CD14-positive monocyte (primary cell): ENCODE measurements at regions not wholly inside any gene's neighbourhood (a gene's known extent, or its start where the extent isn't known, plus 50 kb on each side); places are given as distances from the start of the nearest gene placed in this dataset.

Experiments used
- DNase-seq, 3 donors: peaks; one replicate each; pipeline ENCODE4 v3.0.0-alpha.2; 2011 to 2022
- H2AFZ ChIP-seq: 2 replicates; pipeline ENCODE4 v1.6.0; 2012; ENCODE audit warnings: mild to moderate bottlenecking, low read depth, low read length, inconsistent platforms; ENCODE audit not compliant: insufficient read depth, poor library complexity, severe bottlenecking
- H3K27ac ChIP-seq, 2 donors: 1 replicate in 1 of 2; 2 replicates in 1 of 2; pipeline ENCODE4 v1.5.1; 2012 to 2013; ENCODE audit warnings: low read length in 2 of 2, control low read depth in 1 of 2, inconsistent platforms in 1 of 2, low read depth in 1 of 2, mild to moderate bottlenecking in 1 of 2
- H3K27me3 ChIP-seq, 2 donors: one replicate each; pipeline versions ENCODE4 v1.6.0 to v1.6.1; 2011 to 2013; ENCODE audit warnings: low read length in 2 of 2; ENCODE audit not compliant: control insufficient read depth in 2 of 2, insufficient read depth in 2 of 2
- H3K36me3 ChIP-seq, 2 donors: replicated peaks in 1 of 2; 1 replicate in 1 of 2; 2 replicates in 1 of 2; pipeline versions ENCODE4 v1.5.1 to v1.6.1; 2012 to 2013; ENCODE audit warnings: low read length in 2 of 2, control low read depth in 1 of 2, inconsistent platforms in 1 of 2, mild to moderate bottlenecking in 1 of 2; ENCODE audit not compliant: insufficient read depth in 2 of 2, control insufficient read depth in 1 of 2
- H3K4me1 ChIP-seq, 2 donors: 1 replicate in 1 of 2; 2 replicates in 1 of 2; pipeline versions ENCODE4 v1.5.1 to v1.6.1; 2012 to 2013; ENCODE audit warnings: low read length in 2 of 2, control low read depth in 1 of 2, inconsistent platforms in 1 of 2, mild to moderate bottlenecking in 1 of 2, moderate library complexity in 1 of 2; ENCODE audit not compliant: insufficient read depth in 2 of 2, control insufficient read depth in 1 of 2
- H3K4me2 ChIP-seq: replicated peaks from 2 replicates; pipeline ENCODE3; 2012; ENCODE audit warnings: low read length, moderate library complexity, mild to moderate bottlenecking; ENCODE audit not compliant: poor library complexity, severe bottlenecking; ENCODE audit errors: extremely low read depth
- H3K4me3 ChIP-seq, 3 experiments: fragments of 200-600 bp in 1 of 3; sonication (generic) in 1 of 3; replicated peaks in 1 of 3; 1 replicate in 2 of 3; 2 replicates in 1 of 3; pipeline ENCODE4 v1.5.1; 2011 to 2013; ENCODE audit warnings: low read length in 3 of 3, mild to moderate bottlenecking in 3 of 3, control low read depth in 2 of 3, low read depth in 2 of 3, inconsistent platforms in 1 of 3, moderate library complexity in 1 of 3
- H3K79me2 ChIP-seq: 2 replicates; pipeline ENCODE4 v1.6.0; 2012; ENCODE audit warnings: mild to moderate bottlenecking, control low read depth, inconsistent platforms, low read length, moderate library complexity; ENCODE audit not compliant: insufficient read depth
- H3K9ac ChIP-seq: 2 replicates; pipeline ENCODE4 v1.6.0; 2017; ENCODE audit warnings: low read length, mild to moderate bottlenecking; ENCODE audit not compliant: insufficient read depth, poor library complexity, severe bottlenecking
- H3K9me3 ChIP-seq, 2 donors: replicated peaks in 1 of 2; 1 replicate in 1 of 2; 2 replicates in 1 of 2; pipeline versions ENCODE4 v1.5.1 to v1.6.1; 2012 to 2013; ENCODE audit warnings: low read length in 2 of 2, control low read depth in 1 of 2; ENCODE audit not compliant: control insufficient read depth in 1 of 2, insufficient read depth in 1 of 2
- H4K20me1 ChIP-seq: 2 replicates; pipeline ENCODE4 v1.6.0; 2012; ENCODE audit warnings: mild to moderate bottlenecking, low read length, control low read depth, moderate library complexity; ENCODE audit not compliant: insufficient read depth
- H3K27ac Mint-ChIP-seq, 7 donors: one replicate each; pipeline ENCODE4 v1.8.0; 2020; ENCODE audit warnings: mild to moderate bottlenecking in 7 of 7, mixed read lengths in 7 of 7, moderate library complexity in 6 of 7, inconsistent platforms in 2 of 7
- H3K27me3 Mint-ChIP-seq, 3 donors: one replicate each; pipeline ENCODE4 v1.8.0; 2021 to 2022; ENCODE audit warnings: low read depth in 3 of 3, mild to moderate bottlenecking in 3 of 3, mixed read lengths in 3 of 3, moderate library complexity in 3 of 3, inconsistent platforms in 1 of 3
- H3K36me3 Mint-ChIP-seq, 2 donors: one replicate each; pipeline ENCODE4 v1.8.0; 2020; ENCODE audit warnings: mixed read lengths in 2 of 2, inconsistent platforms in 1 of 2, mild to moderate bottlenecking in 1 of 2
- H3K4me1 Mint-ChIP-seq: one replicate; pipeline ENCODE4 v1.8.0; 2020; ENCODE audit warnings: mild to moderate bottlenecking, mixed read lengths
- H3K4me3 Mint-ChIP-seq, 2 donors: one replicate each; pipeline ENCODE4 v1.8.0; 2020; ENCODE audit warnings: mild to moderate bottlenecking in 2 of 2, mixed read lengths in 2 of 2, moderate library complexity in 1 of 2
- H3K9me3 Mint-ChIP-seq, 7 donors: one replicate each; pipeline ENCODE4 v1.8.0; 2020 to 2022; ENCODE audit warnings: mixed read lengths in 7 of 7, mild to moderate bottlenecking in 6 of 7, moderate library complexity in 6 of 7, inconsistent platforms in 2 of 7
- CTCF ChIP-seq: fragments of 200-600 bp; IDR thresholded peaks from one replicate; pipeline ENCODE4 v1.8.0; 2022; ENCODE audit warnings: antibody characterized with exemption, mild to moderate bottlenecking
- WGBS: methylation state at CpG from one replicate; pipeline ENCODE4 v1.1.5; 2013; ENCODE audit warnings: missing lambda C conversion rate; ENCODE audit not compliant: insufficient coverage; 5-methylcytosine and 5-hydroxymethylcytosine counted together
- intact Hi-C, 2 donors: fragments of 100-400 bp; cut with micrococcal nuclease; formaldehyde crosslinking; loops; one replicate each; pipeline versions ENCODE4 v1.15.0 to v1.15.1; 2023

GRCh38 chr6:66245231-66245630, 538.2 kb upstream of the EYS start:
- Histone ChIP-seq H2AFZ (no peak overlapping the region), H3K27ac (no peak overlapping the region), H3K4me3 (no peak overlapping the region), H3K27me3 (no peaks in the 10 kb centered on the region), H3K36me3 (no peaks in the 10 kb centered on the region), H4K20me1 (no peaks in the 10 kb centered on the region), H3K4me1 (no peaks in the 10 kb centered on the region), H3K79me2 (no peaks in the 10 kb centered on the region), H3K4me2 (no peak overlapping the region), H3K9me3 (peaks cover 0 to 4% of the 10 kb centered on the region in 2 donors), H3K9ac (no peak overlapping the region)
- no CpG with 5 or more reads among the region's 1 CpG for WGBS
- Mint-ChIP-seq H3K4me1 (no peaks in the 10 kb centered on the region), H3K9me3 (peaks cover 0 to 10% (median 2%) of the 10 kb centered on the region in 7 donors), H3K36me3 (no peaks in the 10 kb centered on the region), H3K27me3 (no peaks in the 10 kb centered on the region), H3K27ac (no peak overlapping the region), H3K4me3 (no peak overlapping the region)
- TF ChIP-seq CTCF = no peak
- intact Hi-C loops = no loop called here
- DNase-seq = no peak

GRCh38 chr6:66238851-66239250, 531.8 kb upstream of the EYS start:
- Mint-ChIP-seq H3K27ac (no peak overlapping the region), H3K9me3 (peaks cover 0 to 7% (median 0%) of the 10 kb centered on the region in 7 donors), H3K27me3 (no peaks in the 10 kb centered on the region), H3K36me3 (no peaks in the 10 kb centered on the region), H3K4me1 (no peaks in the 10 kb centered on the region), H3K4me3 (no peak overlapping the region)
- no peak for TF ChIP-seq CTCF
- Histone ChIP-seq H3K9me3 (peaks cover 0 to 4% of the 10 kb centered on the region in 2 donors), H3K27ac (no peak overlapping the region), H3K79me2 (no peaks in the 10 kb centered on the region), H3K36me3 (no peaks in the 10 kb centered on the region), H4K20me1 (no peaks in the 10 kb centered on the region), H3K9ac (no peak overlapping the region), H2AFZ (no peak overlapping the region), H3K4me1 (no peaks in the 10 kb centered on the region), H3K27me3 (no peaks in the 10 kb centered on the region), H3K4me3 (no peak overlapping the region), H3K4me2 (no peak overlapping the region)
- no peak for DNase-seq
- WGBS = no CpG with 5 or more reads among the region's 2 CpGs
- intact Hi-C loops = no loop called here
